GDM1 (cell line): ENCODE measurements at regions not wholly inside any gene's neighbourhood (a gene's known extent, or its start where the extent isn't known, plus 50 kb on each side); places are given as distances from the start of the nearest gene placed in this dataset.
"Not testable (repeated sequence)": the region's sequence is repeated elsewhere in the genome, so short reads cannot be mapped to it uniquely, and the experiment has no call there.

Experiments
- DNase-seq: peaks from one replicate; lab custom pipeline; 2025; lab: John Stamatoyannopoulos, UW

DNA sequence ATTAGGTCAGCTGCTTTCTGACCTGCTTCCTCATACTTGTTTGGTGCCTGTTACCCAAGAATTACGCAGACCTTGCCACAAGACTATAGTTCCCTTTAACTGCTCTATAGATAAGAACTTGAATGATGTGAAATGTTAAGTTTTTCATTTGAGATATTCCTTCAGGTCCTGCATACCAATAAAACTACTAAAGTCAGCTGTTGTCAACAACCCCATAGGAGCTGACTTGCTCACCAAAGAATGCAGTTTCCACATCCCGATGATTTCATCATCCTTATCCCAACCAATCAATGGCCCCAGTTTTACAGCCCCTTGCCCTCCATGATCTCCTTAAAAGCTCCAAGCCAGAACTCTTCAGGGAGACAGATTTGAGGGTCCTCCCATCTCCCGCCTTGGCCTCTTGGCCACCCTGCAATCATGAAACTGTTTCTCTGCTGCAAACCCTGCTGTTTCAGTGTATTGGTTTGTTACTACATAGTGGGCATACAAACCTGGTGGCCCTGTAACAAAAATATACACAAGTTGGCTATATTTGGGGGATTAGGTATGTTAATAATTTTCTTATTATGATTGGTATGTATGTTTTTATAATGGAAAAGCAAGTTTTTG, 396.3 kb upstream of the CHST9 start:
- no peak for DNase-seq

DNA sequence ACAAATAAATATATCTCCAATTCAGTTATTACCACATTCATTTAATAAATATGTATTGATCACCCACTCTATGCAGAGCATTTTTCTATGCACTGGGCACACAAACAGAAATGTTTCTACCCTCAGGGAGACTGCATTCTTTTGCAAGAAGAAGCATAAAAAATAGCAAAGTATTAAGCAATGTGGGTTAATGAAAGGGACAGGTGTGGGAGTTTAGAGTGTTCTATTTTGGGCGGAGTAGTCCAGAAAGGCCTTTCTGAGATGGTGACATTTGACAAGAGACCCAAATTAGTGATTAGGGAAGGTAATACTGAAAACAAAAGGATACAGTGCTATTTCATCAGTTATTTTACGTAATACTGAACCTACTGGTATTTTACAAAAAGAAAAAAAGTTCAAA, 394.3 kb upstream of the CHST9 start:
- no peak for DNase-seq

DNA sequence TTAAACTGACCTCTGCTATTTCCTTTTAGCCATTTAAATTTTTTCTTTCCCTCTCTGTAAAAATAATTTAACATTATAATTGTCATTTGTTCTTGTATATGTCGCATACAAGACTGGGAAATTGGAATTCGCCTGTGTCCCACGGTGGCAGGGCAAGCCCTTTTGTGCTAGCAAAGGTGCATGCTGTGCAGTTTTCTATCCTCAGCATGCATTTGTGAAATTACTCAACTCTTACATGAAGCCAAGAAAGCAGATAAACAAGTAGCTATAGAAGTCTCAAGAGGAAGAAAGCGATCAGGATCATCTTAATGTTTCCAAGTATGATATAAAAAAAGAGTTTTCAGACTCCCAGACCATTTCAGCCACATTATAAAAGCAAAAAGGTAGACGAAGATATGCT, 392.6 kb upstream of the CHST9 start:
- no peak for DNase-seq

- DNase-seq = no peak
These were observed 392.2 kb upstream of the CHST9 start for GRCh38 chr18:27577265-27577664.

DNA sequence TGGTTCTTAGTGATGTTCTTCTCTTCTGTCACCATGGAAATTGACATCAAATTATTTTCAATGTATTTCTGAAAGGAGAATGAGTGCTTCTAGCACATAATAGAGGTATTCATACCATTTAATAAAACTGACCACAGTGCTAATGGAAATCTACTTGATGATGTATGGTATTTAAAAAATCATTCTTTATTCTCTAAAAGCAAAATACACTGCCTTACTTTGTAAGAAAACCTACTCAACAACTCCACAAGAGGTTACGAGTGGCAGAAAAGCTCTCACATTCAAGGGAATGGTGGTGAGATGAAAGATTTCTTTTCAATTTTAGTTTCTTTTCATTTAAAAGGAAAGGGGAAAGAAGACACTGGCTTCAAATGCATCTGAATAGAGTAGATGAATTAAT, 382.3 kb upstream of the CHST9 start:
- DNase-seq = no peak

GRCh38 chr18:27564066-27564465, 379.0 kb upstream of the CHST9 start:
- DNase-seq = no peak

- DNase-seq = no peak
These were observed 373.5 kb upstream of the CHST9 start for GRCh38 chr18:27558388-27559155.

DNA sequence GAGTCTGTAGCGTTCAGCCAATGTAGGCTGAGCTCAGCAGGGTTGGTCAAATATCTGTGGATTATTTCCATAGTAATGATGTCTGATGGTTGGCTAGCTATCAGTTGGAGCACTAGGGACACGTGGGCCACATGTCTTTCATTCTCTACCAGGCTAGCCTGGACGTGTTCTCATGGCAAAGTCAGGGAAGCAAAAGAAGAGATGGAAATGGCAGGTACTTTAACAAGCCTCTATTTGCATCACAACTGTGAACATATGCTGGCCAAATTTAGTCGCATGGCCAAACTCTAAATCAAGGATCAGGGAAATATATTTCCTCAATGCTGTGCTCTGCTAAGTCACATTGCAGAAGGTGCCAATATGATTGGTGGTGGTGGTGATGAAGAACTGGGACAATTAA, 371.6 kb upstream of the CHST9 start:
- no peak for DNase-seq

GRCh38 chr18:27549335-27550039, 364.4 kb upstream of the CHST9 start:
- DNase-seq = no peak

- DNase-seq = no peak
These were observed 361.9 kb upstream of the CHST9 start for GRCh38 chr18:27546991-27547390.

DNA sequence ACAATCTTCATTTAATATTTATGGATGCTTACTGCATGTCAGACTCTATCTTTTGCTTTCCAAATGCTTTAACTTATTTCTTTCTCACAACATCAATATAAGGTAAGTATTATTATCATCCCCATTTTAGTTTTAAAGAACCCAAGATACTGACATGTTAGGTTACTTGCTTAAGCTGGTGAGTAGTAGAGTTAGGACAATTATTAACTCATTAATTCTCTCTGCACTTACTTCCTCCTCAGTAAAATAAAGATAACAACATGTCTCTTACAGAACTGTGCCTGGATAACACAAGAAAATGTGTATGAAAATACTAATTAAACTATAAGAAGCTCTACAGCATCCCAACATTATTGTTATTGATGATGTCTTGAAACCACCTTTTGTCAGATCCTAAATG, 359.1 kb upstream of the CHST9 start:
- no peak for DNase-seq

GRCh38 chr18:27541293-27541692, 356.2 kb upstream of the CHST9 start:
- DNase-seq = no peak

- no peak for DNase-seq
These were observed 355.0 kb upstream of the CHST9 start for GRCh38 chr18:27540111-27540510.

GRCh38 chr18:27528925-27529521, 343.9 kb upstream of the CHST9 start:
- DNase-seq = no peak

DNA sequence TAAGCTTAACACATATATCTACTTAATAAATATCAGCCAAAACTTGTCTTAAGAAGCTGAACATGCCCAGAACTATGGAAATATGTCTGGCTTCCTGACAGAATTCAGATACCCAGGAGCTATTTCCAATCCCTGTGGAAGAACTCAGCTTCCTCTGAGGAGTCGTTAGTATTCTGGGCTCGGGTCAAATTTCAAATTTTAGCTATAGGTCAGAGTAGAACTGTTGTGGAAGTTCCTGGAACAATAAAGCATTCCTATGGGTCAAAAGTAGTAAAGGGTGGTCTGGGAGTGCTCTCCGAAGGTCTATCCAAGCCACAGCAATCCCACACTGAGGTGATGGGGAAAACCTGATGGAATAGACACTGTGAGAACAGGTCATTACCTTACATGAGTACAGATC, 342.7 kb upstream of the CHST9 start:
- DNase-seq = no peak

DNA sequence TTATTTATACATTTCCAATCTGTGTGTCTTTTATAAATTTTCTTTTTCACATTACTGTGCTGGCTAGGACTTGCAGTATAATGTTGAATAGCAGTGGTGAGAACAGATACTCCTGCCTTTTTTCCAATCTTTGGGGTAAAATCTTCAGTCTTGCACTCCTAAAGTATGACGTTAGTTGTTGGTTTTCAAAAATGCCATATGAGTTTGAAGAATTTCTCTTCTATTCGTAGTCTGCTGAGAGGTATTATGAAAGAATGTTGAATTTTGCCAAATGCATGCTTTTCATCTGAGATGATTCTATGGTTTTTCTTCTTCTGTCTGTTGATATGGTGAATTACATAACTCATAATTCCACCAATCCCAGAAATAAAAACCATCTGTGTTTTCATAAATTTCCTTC, 335.3 kb upstream of the CHST9 start:
- no peak for DNase-seq

DNA sequence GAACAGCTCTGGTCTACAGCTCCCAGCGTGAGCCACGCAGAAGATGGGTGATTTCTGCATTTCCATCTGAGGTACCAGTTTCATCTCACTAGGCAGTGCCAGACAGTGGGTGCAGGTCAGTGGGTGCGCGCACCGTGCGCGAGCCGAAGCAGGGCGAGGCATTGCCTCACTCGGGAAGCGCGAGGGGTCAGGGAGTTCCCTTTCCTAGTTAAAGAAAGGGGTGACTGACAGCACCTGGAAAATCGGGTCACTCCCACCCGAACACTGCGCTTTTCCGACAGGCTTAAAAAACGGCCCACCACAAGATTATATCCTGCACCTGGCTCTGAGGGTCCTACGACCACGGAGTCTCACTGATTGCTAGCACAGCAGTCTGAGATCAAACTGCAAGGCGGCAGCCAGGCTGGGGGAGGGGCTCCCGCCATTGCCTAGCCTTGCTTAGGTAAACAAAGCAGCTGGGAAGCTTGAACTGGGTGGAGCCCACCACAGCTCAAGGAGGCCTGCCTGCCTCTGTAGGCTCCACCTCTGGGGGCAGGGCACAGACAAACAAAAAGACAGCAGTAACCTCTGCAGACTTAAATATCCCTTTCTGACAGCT, 325.0 kb upstream of the CHST9 start:
- not testable (repeated sequence) for DNase-seq

GRCh38 chr18:27501671-27502070, 316.6 kb upstream of the CHST9 start:
- DNase-seq = no peak

DNA sequence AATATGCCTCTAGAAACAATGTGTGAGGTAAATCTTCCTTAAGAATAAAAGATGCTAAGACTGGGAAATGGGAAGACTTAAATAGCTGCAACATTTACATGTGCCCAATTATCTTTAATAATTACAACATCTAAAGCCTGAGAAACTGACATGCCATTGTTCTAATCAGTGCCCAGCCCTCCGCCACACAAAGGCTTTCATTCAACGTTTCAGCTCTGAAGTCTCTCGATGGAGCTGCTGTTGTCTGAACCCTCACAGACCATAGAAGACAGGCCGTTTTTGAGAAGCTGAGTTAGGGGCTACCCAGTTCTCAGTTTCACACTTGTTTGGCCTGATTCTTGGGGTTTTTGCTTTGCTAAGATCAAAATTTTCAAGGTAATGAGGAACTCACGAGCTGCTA, 315.4 kb upstream of the CHST9 start:
- no peak for DNase-seq

GRCh38 chr18:27497246-27497645, 312.1 kb upstream of the CHST9 start:
- DNase-seq = no peak

- no peak for DNase-seq
These were observed 308.1 kb upstream of the CHST9 start for GRCh38 chr18:27493182-27493581.

- DNase-seq = no peak
These were observed 306.7 kb upstream of the CHST9 start for GRCh38 chr18:27491772-27492171.

- no peak for DNase-seq
These were observed 298.2 kb upstream of the CHST9 start for GRCh38 chr18:27483276-27483675.
